Stimulated activated memory B cell treated with anti-CD40 and anti-IgM and Interleukin-4, amounts not matched to agents 10 μg/mL and 1 μg/mL and 100 μg/mL, for 72 hours (primary cell): ENCODE measurements at regions not wholly inside any gene's neighbourhood (a gene's known extent, or its start where the extent isn't known, plus 50 kb on each side); places are given as distances from the start of the nearest gene placed in this dataset.

Experiments used
- ATAC-seq: fragments of 150-1000 bp; cut with Tn5 transposase; 2 replicates; pipeline ENCODE4 v1.10.0; 2021
- H3K27ac Mint-ChIP-seq: one replicate; pipeline ENCODE4 v1.8.0; 2022; ENCODE audit warnings: mild to moderate bottlenecking, mixed read lengths
- H3K27me3 Mint-ChIP-seq: one replicate; pipeline ENCODE4 v1.8.0; 2022; ENCODE audit warnings: mixed read lengths
- H3K36me3 Mint-ChIP-seq: one replicate; pipeline ENCODE4 v1.8.0; 2022; ENCODE audit warnings: mixed read lengths
- H3K4me1 Mint-ChIP-seq: one replicate; pipeline ENCODE4 v1.8.0; 2022; ENCODE audit warnings: mixed read lengths
- H3K4me3 Mint-ChIP-seq: one replicate; pipeline ENCODE4 v1.8.0; 2022; ENCODE audit warnings: mild to moderate bottlenecking, moderate library complexity, mixed read lengths
- H3K9me3 Mint-ChIP-seq: one replicate; pipeline ENCODE4 v1.8.0; 2022; ENCODE audit warnings: mixed read lengths

DNA sequence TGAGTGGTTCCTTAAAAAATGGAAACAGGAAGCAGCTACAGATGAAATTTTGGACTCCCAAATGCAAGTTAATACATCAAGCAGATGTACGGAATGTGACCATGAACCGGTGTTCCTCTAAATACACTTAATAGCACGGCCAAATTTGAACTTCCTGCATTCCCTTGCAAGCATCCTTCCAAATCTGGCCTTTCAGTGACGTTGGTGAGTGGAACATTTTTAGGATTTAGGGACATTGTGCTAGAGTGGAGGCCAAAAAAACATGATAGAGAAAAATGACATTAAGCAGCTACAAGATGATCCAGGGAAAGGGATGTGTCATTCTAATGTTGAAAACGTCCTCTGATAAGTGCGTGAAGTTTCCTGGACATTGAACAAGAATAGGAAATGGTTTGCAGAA, 62.1 kb downstream of the CTAGE1 start:
- H3K4me1 Mint-ChIP-seq = no peaks in the 10 kb centered on the region
- peaks cover 10% of the 10 kb centered on the region for H3K27me3 Mint-ChIP-seq
- peaks cover 11% of the 10 kb centered on the region for H3K9me3 Mint-ChIP-seq
- H3K4me3 Mint-ChIP-seq = no peak overlapping the region
- no peak for ATAC-seq
- no peaks in the 10 kb centered on the region for H3K36me3 Mint-ChIP-seq
- H3K27ac Mint-ChIP-seq = no peak overlapping the region

GRCh38 chr18:22355069-22355468, 62.6 kb downstream of the CTAGE1 start:
- ATAC-seq = no peak
- Mint-ChIP-seq H3K4me3 (no peak overlapping the region), H3K27me3 (peaks cover 13% of the 10 kb centered on the region), H3K27ac (no peak overlapping the region), H3K36me3 (no peaks in the 10 kb centered on the region), H3K9me3 (peaks cover 11% of the 10 kb centered on the region), H3K4me1 (no peaks in the 10 kb centered on the region)

GRCh38 chr18:22349966-22350365, 67.7 kb downstream of the CTAGE1 start:
- H3K27ac Mint-ChIP-seq = no peak overlapping the region
- H3K9me3 Mint-ChIP-seq = peaks cover 11% of the 10 kb centered on the region
- ATAC-seq = no peak
- peaks cover 49% of the 10 kb centered on the region for H3K27me3 Mint-ChIP-seq
- H3K4me1 Mint-ChIP-seq = no peaks in the 10 kb centered on the region
- no peak overlapping the region for H3K4me3 Mint-ChIP-seq
- no peaks in the 10 kb centered on the region for H3K36me3 Mint-ChIP-seq

GRCh38 chr18:22349317-22349898, 68.3 kb downstream of the CTAGE1 start:
- Mint-ChIP-seq H3K27ac (no peak overlapping the region), H3K4me3 (no peak overlapping the region)
- ATAC-seq = no peak

GRCh38 chr18:22348521-22349316, 69.0 kb downstream of the CTAGE1 start:
- H3K4me3 Mint-ChIP-seq = no peak overlapping the region

More at GRCh38 chr18:22349317-22349898, 68.3 kb downstream of the CTAGE1 start:
- H3K9me3 Mint-ChIP-seq = peaks cover 11% of the 10 kb centered on the region
- no peaks in the 10 kb centered on the region for H3K36me3 Mint-ChIP-seq
- H3K4me1 Mint-ChIP-seq = no peaks in the 10 kb centered on the region
- H3K27me3 Mint-ChIP-seq = peaks cover 49% of the 10 kb centered on the region

GRCh38 chr18:22347606-22348511, 69.9 kb downstream of the CTAGE1 start:
- no peak for ATAC-seq
- H3K27ac Mint-ChIP-seq = no peak overlapping the region
- no peaks in the 10 kb centered on the region for H3K4me1 Mint-ChIP-seq
- no peak overlapping the region for H3K4me3 Mint-ChIP-seq
- peaks cover 45% of the 10 kb centered on the region for H3K27me3 Mint-ChIP-seq
- H3K9me3 Mint-ChIP-seq = peaks cover 6% of the 10 kb centered on the region
- H3K36me3 Mint-ChIP-seq = no peaks in the 10 kb centered on the region

More at GRCh38 chr18:22348521-22349316, 69.0 kb downstream of the CTAGE1 start:
- H3K9me3 Mint-ChIP-seq = peaks cover 11% of the 10 kb centered on the region
- ATAC-seq = no peak
- peaks cover 49% of the 10 kb centered on the region for H3K27me3 Mint-ChIP-seq
- no peaks in the 10 kb centered on the region for H3K36me3 Mint-ChIP-seq
- no peak overlapping the region for H3K27ac Mint-ChIP-seq
- no peaks in the 10 kb centered on the region for H3K4me1 Mint-ChIP-seq

- no peak for ATAC-seq
- H3K4me1 Mint-ChIP-seq = no peaks in the 10 kb centered on the region
- no peak overlapping the region for H3K27ac Mint-ChIP-seq
- H3K4me3 Mint-ChIP-seq = no peak overlapping the region
- H3K36me3 Mint-ChIP-seq = no peaks in the 10 kb centered on the region
- peaks cover 39% of the 10 kb centered on the region for H3K27me3 Mint-ChIP-seq
- no peaks in the 10 kb centered on the region for H3K9me3 Mint-ChIP-seq
Measured at GRCh38 chr18:22346953-22347605, 70.6 kb downstream of the CTAGE1 start.

- Mint-ChIP-seq H3K9me3 (no peaks in the 10 kb centered on the region), H3K27ac (no peak overlapping the region), H3K36me3 (no peaks in the 10 kb centered on the region), H3K27me3 (peaks cover 39% of the 10 kb centered on the region), H3K4me1 (no peaks in the 10 kb centered on the region), H3K4me3 (no peak overlapping the region)
- ATAC-seq = no peak
Measured at GRCh38 chr18:22346401-22346952, 71.2 kb downstream of the CTAGE1 start.

DNA sequence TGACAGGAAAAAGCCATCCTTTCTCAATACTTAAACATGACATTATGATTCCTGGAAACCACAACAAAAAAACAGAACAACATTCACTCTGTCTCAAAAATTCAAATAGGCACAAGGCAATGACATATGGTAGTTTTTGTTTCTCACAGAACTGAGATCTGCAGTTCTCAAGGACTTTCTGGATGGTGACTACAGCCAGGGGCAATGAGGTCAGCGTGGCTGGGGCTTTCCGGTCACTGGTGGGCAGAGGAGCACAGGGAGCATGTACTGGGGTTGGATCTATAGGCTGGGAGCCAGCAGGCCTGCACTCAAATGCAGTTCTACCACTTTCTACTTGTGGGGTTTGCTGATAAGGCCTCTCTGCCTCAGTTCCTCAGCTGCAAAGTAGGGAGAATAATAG, 72.0 kb downstream of the CTAGE1 start:
- ATAC-seq = no peak
- no peak overlapping the region for H3K27ac Mint-ChIP-seq
- no peak overlapping the region for H3K4me3 Mint-ChIP-seq
- peaks cover 39% of the 10 kb centered on the region for H3K27me3 Mint-ChIP-seq
- H3K4me1 Mint-ChIP-seq = no peaks in the 10 kb centered on the region
- H3K36me3 Mint-ChIP-seq = no peaks in the 10 kb centered on the region
- H3K9me3 Mint-ChIP-seq = no peaks in the 10 kb centered on the region

- Mint-ChIP-seq H3K36me3 (no peaks in the 10 kb centered on the region), H3K27me3 (peaks cover 36% of the 10 kb centered on the region), H3K4me3 (no peak overlapping the region), H3K27ac (no peak overlapping the region), H3K9me3 (no peaks in the 10 kb centered on the region), H3K4me1 (no peaks in the 10 kb centered on the region)
- ATAC-seq = no peak
Measured at GRCh38 chr18:22344908-22345670, 72.6 kb downstream of the CTAGE1 start.

- no peaks in the 10 kb centered on the region for H3K4me1 Mint-ChIP-seq
- H3K9me3 Mint-ChIP-seq = no peaks in the 10 kb centered on the region
- peaks cover 30% of the 10 kb centered on the region for H3K27me3 Mint-ChIP-seq
- no peaks in the 10 kb centered on the region for H3K36me3 Mint-ChIP-seq
- H3K4me3 Mint-ChIP-seq = no peak overlapping the region
- no peak for ATAC-seq
- no peak overlapping the region for H3K27ac Mint-ChIP-seq
Measured at GRCh38 chr18:22344445-22344844, 73.3 kb downstream of the CTAGE1 start.

DNA sequence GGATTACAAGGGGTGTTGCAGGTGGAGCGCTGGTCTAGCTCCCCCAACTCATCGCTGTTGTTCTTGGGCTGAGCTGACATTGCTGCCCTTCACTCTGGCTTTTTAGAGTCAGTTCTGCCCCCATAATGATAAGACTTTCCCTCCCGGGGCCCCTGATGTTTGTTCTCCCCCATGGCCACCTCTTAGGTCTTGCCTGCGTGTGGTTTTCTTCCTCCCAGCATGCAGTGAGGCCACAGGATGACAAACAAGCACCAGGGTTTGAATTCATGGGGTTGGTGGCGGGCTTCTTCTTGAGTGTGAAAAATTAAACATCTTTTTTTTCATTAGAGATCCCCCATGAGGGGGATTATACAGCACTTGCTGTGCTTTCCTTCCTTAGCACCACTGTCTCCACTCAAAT, 74.1 kb downstream of the CTAGE1 start:
- Mint-ChIP-seq H3K4me3 (no peak overlapping the region), H3K36me3 (no peaks in the 10 kb centered on the region), H3K9me3 (no peaks in the 10 kb centered on the region), H3K27ac (no peak overlapping the region), H3K27me3 (peaks cover 21% of the 10 kb centered on the region), H3K4me1 (no peaks in the 10 kb centered on the region)
- no peak for ATAC-seq

DNA sequence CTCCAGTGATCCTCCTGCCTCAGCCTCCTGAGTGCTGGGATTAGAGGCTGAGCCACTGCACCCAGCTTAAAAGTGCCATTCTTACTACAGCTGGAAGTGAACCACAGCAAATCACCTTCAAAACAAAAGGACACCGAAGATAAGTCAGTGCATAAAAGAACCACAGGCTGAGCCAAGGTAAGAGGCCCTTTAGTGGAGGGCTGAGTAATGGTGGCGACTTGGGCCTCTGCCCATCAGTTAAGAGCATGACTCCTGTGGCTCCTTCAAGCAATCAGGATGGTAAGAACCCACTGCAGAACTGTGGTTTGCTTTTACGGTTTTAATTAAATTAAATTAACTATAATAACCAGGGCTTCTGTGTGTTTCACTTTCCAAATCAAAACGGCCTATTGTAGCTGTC, 75.1 kb downstream of the CTAGE1 start:
- Mint-ChIP-seq H3K27ac (no peak overlapping the region), H3K36me3 (no peaks in the 10 kb centered on the region), H3K9me3 (no peaks in the 10 kb centered on the region), H3K4me1 (no peaks in the 10 kb centered on the region), H3K4me3 (no peak overlapping the region), H3K27me3 (peaks cover 15% of the 10 kb centered on the region)
- no peak for ATAC-seq

GRCh38 chr18:22340331-22340730, 77.4 kb downstream of the CTAGE1 start:
- Mint-ChIP-seq H3K36me3 (no peaks in the 10 kb centered on the region), H3K4me3 (no peak overlapping the region), H3K27ac (no peak overlapping the region), H3K4me1 (no peaks in the 10 kb centered on the region), H3K27me3 (peaks cover 9% of the 10 kb centered on the region), H3K9me3 (no peaks in the 10 kb centered on the region)
- no peak for ATAC-seq
